HFF-Myc (cell line): ENCODE measurements at regions not wholly inside any gene's neighbourhood (a gene's known extent, or its start where the extent isn't known, plus 50 kb on each side); places are given as distances from the start of the nearest gene placed in this dataset.
"Not testable (repeated sequence)": the region's sequence is repeated elsewhere in the genome, so short reads cannot be mapped to it uniquely, and the experiment has no call there.

Experiments used
- DNase-seq: peaks from one replicate; pipeline ENCODE4 v3.0.0-alpha.2; 2011; ENCODE audit warnings: low read depth; ENCODE audit errors: extremely low read depth
- H3K4me3 ChIP-seq: replicated peaks from 2 replicates; pipeline ENCODE4 v1.5.1; 2011; ENCODE audit warnings: low read depth, mild to moderate bottlenecking, control low read depth, low read length
- CTCF ChIP-seq: IDR thresholded peaks from 2 replicates; pipeline ENCODE4 v1.5.1; 2012; ENCODE audit warnings: mild to moderate bottlenecking, low read depth, low read length, control low read depth; ENCODE audit errors: missing control alignments

GRCh38 chr4:127482049-127482448 is 150.7 kb upstream of the INTU start:
- no peak overlapping the region for H3K4me3 ChIP-seq
- DNase-seq, result no peak
- no peak for TF ChIP-seq CTCF

- H3K4me3 ChIP-seq, result no peak overlapping the region
- no peak for TF ChIP-seq CTCF
Measured at GRCh38 chr4:127484117-127484516, 148.6 kb upstream of the INTU start.

GRCh38 chr4:127486248-127486647 is 146.5 kb upstream of the INTU start:
- TF ChIP-seq CTCF, result no peak
- H3K4me3 ChIP-seq, result no peak overlapping the region
- no peak for DNase-seq

More at GRCh38 chr4:127484117-127484516, 148.6 kb upstream of the INTU start:
- DNase-seq, result no peak

- no peak for TF ChIP-seq CTCF
- H3K4me3 ChIP-seq, result no peak overlapping the region
- no peak for DNase-seq
Measured at GRCh38 chr4:127491571-127491970, 141.2 kb upstream of the INTU start.

- H3K4me3 ChIP-seq, DNase-seq: not testable (repeated sequence)
Measured at GRCh38 chr4:127496875-127497274, 135.9 kb upstream of the INTU start.

GRCh38 chr4:127498366-127498765 is 134.4 kb upstream of the INTU start:
- no peak for DNase-seq
- H3K4me3 ChIP-seq, result no peak overlapping the region
- no peak for TF ChIP-seq CTCF

- no peak for TF ChIP-seq CTCF
- DNase-seq, result no peak
- H3K4me3 ChIP-seq, result no peak overlapping the region
Measured at GRCh38 chr4:127500242-127500641, 132.5 kb upstream of the INTU start.

GRCh38 chr4:127501103-127501502 is 131.7 kb upstream of the INTU start:
- TF ChIP-seq CTCF, result no peak

More at GRCh38 chr4:127501103-127501502, 131.7 kb upstream of the INTU start:
- no peak overlapping the region for H3K4me3 ChIP-seq
- DNase-seq, result no peak
